ENCODE measurements at regions not wholly inside any gene's neighbourhood (a gene's known extent, or its start where the extent isn't known, plus 50 kb on each side); places are given as distances from the start of the nearest gene placed in this dataset.

- FAIRE-seq: peak; percentile 94
- H3K4me3 ChIP-seq (replicated peaks in 1 of 3; ENCODE audit: insufficient read depth in 1 of 3, low read depth in 2 of 3, low read length in 3 of 3): peak overlapping the region; percentile 40 to 57 (median 46); a peak in 5 of 6 replicates
- no peaks in the 10 kb centered on the region for H3K79me2 ChIP-seq (ENCODE audit: insufficient read depth, low read length)
- H3K9me3 ChIP-seq (ENCODE audit: low read length): no peaks in the 10 kb centered on the region
- H3K27ac ChIP-seq (ENCODE audit: extremely low read length, insufficient read depth, low read length): peak overlapping the region; percentile 5
- no peak overlapping the region for H2AFZ ChIP-seq (ENCODE audit: low read length)
- peak; percentile 85 for ATAC-seq
- BruUV-seq (replicated peaks): TSS peak; percentile 85
- peak overlapping the region; percentile 67 for H3K9ac ChIP-seq (ENCODE audit: insufficient read depth, low read depth, low read length)
- 8% methylated on average over 10 of the region's 19 CpGs for WGBS (ENCODE audit: low lambda C conversion rate)
- H3K4me2 ChIP-seq (ENCODE audit: low read depth, low read length): peak overlapping the region; percentile 97
- CTCF ChIA-PET (ENCODE audit: low intra/inter-chr PET ratio, low total read pairs): no interaction called here
- intact Hi-C loops (cut with micrococcal nuclease; ENCODE audit: unreplicated experiment): no loop called here
- no peaks in the 10 kb centered on the region for H3K36me3 ChIP-seq (replicated peaks in 1 of 2; ENCODE audit: control insufficient read depth in 1 of 2, insufficient read depth in 2 of 2, low read length in 2 of 2)
- H3K27me3 ChIP-seq (ENCODE audit: control insufficient read depth in 1 of 2, insufficient read depth in 2 of 2, low read length in 2 of 2): peaks cover 2 to 6% of the 10 kb centered on the region in 2 experiments; a peak in 4 of 5 replicates
- POLR2A ChIA-PET: interaction anchor here (0.8 to 1.8 kb wide), 7 partner anchors 9 to 74 kb away, joined by 3 to 6 read pairs (median 3); no protein-coding TSS in a partner anchor
- peaks cover 71% of the 10 kb centered on the region for H3K4me1 ChIP-seq (ENCODE audit: insufficient read depth, low read length)
- DNase-seq (ENCODE audit: low spot score): peak; percentile 71
- in situ Hi-C loops (cut with HindIII; ENCODE audit: extremely low pct_ligation_motif_present, low pct_unique_long_range_greater_than_20kb): no loop called here
- H4K20me1 ChIP-seq (ENCODE audit: insufficient read depth, low read length): no peaks in the 10 kb centered on the region
- TF ChIP-seq TEAD3 (CRISPR knock-in tag; optimal IDR thresholded peaks at IDR 0.05; ENCODE audit: borderline replicate concordance) (peak; percentile 66), GZF1 (CRISPR knock-in tag; IDR thresholded peaks at IDR 0.05) (0 out of 2 replicates have a peak, but pooled peaks have one; percentile 44), MNT (IDR thresholded peaks at IDR 0.05) (no peak), MXI1 (IDR thresholded peaks at IDR 0.05; ENCODE audit: borderline replicate concordance, low read depth, low read length) (no peak), ZNF749 (CRISPR knock-in tag; IDR thresholded peaks at IDR 0.05; ENCODE audit: borderline replicate concordance) (no peak), MYPOP (CRISPR knock-in tag; IDR thresholded peaks at IDR 0.05) (no peak; the same call in 1 of the 2 replicates), NFIB (CRISPR knock-in tag; IDR thresholded peaks at IDR 0.05; ENCODE audit: borderline replicate concordance) (no peak), SKI (IDR thresholded peaks at IDR 0.05; ENCODE audit: partially characterized antibody) (no peak), ZNF556 (CRISPR knock-in tag; IDR thresholded peaks at IDR 0.05; ENCODE audit: borderline replicate concordance) (no peak), CREB3 (CRISPR knock-in tag; IDR thresholded peaks at IDR 0.05) (no peak), PHB2 (IDR thresholded peaks at IDR 0.05; ENCODE audit: partially characterized antibody) (no peak), RXRA (CRISPR knock-in tag; IDR thresholded peaks at IDR 0.05) (0 out of 2 replicates have a peak, but pooled peaks have one; percentile 39), PATZ1 (CRISPR knock-in tag; IDR thresholded peaks at IDR 0.05) (no peak), RFXANK (CRISPR knock-in tag; IDR thresholded peaks at IDR 0.05) (no peak), PHF8 (CRISPR knock-in tag; IDR thresholded peaks at IDR 0.05) (no peak), SMYD3 (CRISPR knock-in tag; IDR thresholded peaks at IDR 0.05) (no peak), ZSCAN22 (CRISPR knock-in tag; IDR thresholded peaks at IDR 0.05) (no peak), RNF2 (conservative IDR thresholded peaks at IDR 0.05; ENCODE audit: low read depth) (no peak), TBX3 (IDR thresholded peaks at IDR 0.05; ENCODE audit: borderline replicate concordance) (peak; percentile 39; the same call in 1 of the 2 replicates)
Observed at GRCh38 chr1:234538062-234538731, 59.2 kb upstream of the TARBP1 start.

All from HepG2 (cell line).